D721Med (cell line): ENCODE measurements at regions not wholly inside any gene's neighbourhood (a gene's known extent, or its start where the extent isn't known, plus 50 kb on each side); places are given as distances from the start of the nearest gene placed in this dataset.

Source experiments
- DNase-seq: peaks from one replicate; pipeline ENCODE4 v3.0.0; 2011; ENCODE audit warnings: low spot score; ENCODE audit not compliant: insufficient read length
- FAIRE-seq: peaks from 2 replicates; lab custom pipeline; 2011; peaks lifted over from hg19 to GRCh38; lab: Jason Lieb, UNC
- CTCF ChIP-seq: IDR thresholded peaks from 2 replicates; pipeline ENCODE4 v1.5.1; 2012; ENCODE audit warnings: mild to moderate bottlenecking, control low read depth; ENCODE audit not compliant: insufficient read depth; ENCODE audit errors: missing control alignments

- no peak for TF ChIP-seq CTCF
- DNase-seq, result no peak
- no peak for FAIRE-seq
Observed at GRCh38 chr21:24994717-24995116, 612.6 kb downstream of the MRPL39 start.

- DNase-seq, result no peak
- no peak for TF ChIP-seq CTCF
- no peak for FAIRE-seq
Observed at GRCh38 chr21:24989516-24989915, 617.8 kb downstream of the MRPL39 start.

GRCh38 chr21:24988941-24989340 lies 618.3 kb downstream of the MRPL39 start:
- no peak for TF ChIP-seq CTCF
- DNase-seq, result no peak
- no peak for FAIRE-seq

GRCh38 chr21:24976238-24976637 lies 631.0 kb downstream of the MRPL39 start:
- FAIRE-seq, result no peak

GRCh38 chr21:24969068-24969467 lies 638.2 kb downstream of the MRPL39 start:
- TF ChIP-seq CTCF, result no peak
- no peak for FAIRE-seq

More at GRCh38 chr21:24976238-24976637, 631.0 kb downstream of the MRPL39 start:
- no peak for TF ChIP-seq CTCF
- DNase-seq, result no peak

GRCh38 chr21:24955275-24955961 lies 651.9 kb downstream of the MRPL39 start:
- TF ChIP-seq CTCF, result no peak
- FAIRE-seq, result no peak
- no peak for DNase-seq

More at GRCh38 chr21:24969068-24969467, 638.2 kb downstream of the MRPL39 start:
- no peak for DNase-seq

- DNase-seq, result no peak
- TF ChIP-seq CTCF, result no peak
- no peak for FAIRE-seq
Observed at GRCh38 chr21:24948186-24948585, 659.1 kb downstream of the MRPL39 start.
